H9 (cell line): ENCODE measurements at regions not wholly inside any gene's neighbourhood (a gene's known extent, or its start where the extent isn't known, plus 50 kb on each side); places are given as distances from the start of the nearest gene placed in this dataset.

Source experiments
- DNase-seq: peaks from one replicate; pipeline ENCODE4 v3.0.0-alpha.2; 2017
- H2AFZ ChIP-seq: one replicate; pipeline ENCODE4 v1.6.1; 2013; ENCODE audit warnings: mild to moderate bottlenecking, low read length, control low read depth, moderate library complexity
- H2AK5ac ChIP-seq: 2 replicates; pipeline ENCODE4 v1.6.1; 2013; ENCODE audit warnings: low read length, control low read depth, mixed read lengths; ENCODE audit not compliant: insufficient read length
- H2BK120ac ChIP-seq: one replicate; pipeline ENCODE4 v1.6.1; 2013; ENCODE audit warnings: low read depth, mild to moderate bottlenecking, low read length, control low read depth, inconsistent platforms; ENCODE audit not compliant: poor library complexity, severe bottlenecking
- H2BK12ac ChIP-seq: 2 replicates; pipeline ENCODE4 v1.6.1; 2013; ENCODE audit warnings: low read length, control low read depth, mixed read lengths, low read depth; ENCODE audit not compliant: insufficient read length
- H2BK15ac ChIP-seq: 2 replicates; pipeline ENCODE4 v1.6.1; 2013; ENCODE audit warnings: low read depth, low read length, control low read depth
- H2BK20ac ChIP-seq: one replicate; pipeline ENCODE4 v1.6.1; 2013; ENCODE audit warnings: low read depth, mild to moderate bottlenecking, low read length, control low read depth, inconsistent platforms; ENCODE audit not compliant: poor library complexity, severe bottlenecking
- H2BK5ac ChIP-seq: 2 replicates; pipeline ENCODE4 v1.6.1; 2013; ENCODE audit warnings: low read length, control low read depth, mixed read lengths; ENCODE audit not compliant: insufficient read length
- H3K14ac ChIP-seq: 2 replicates; pipeline ENCODE4 v1.6.1; 2013; ENCODE audit warnings: low read length, control low read depth; ENCODE audit not compliant: insufficient read depth
- H3K18ac ChIP-seq: 2 replicates; pipeline ENCODE4 v1.6.1; 2013; ENCODE audit warnings: low read depth, mild to moderate bottlenecking, mixed read lengths, low read length, control low read depth; ENCODE audit not compliant: insufficient read length
- H3K23ac ChIP-seq: 2 replicates; pipeline ENCODE4 v1.6.1; 2013; ENCODE audit warnings: low read length, control low read depth, mixed read lengths, low read depth; ENCODE audit not compliant: insufficient read length
- H3K23me2 ChIP-seq: 2 replicates; pipeline ENCODE4 v1.6.1; 2013; ENCODE audit warnings: low read depth, mild to moderate bottlenecking, mixed read lengths, low read length, control low read depth; ENCODE audit not compliant: insufficient read length, poor library complexity, severe bottlenecking
- H3K27ac ChIP-seq: 2 replicates; pipeline ENCODE4 v1.5.1; 2013; ENCODE audit warnings: low read length, control low read depth, mixed read lengths, low read depth; ENCODE audit not compliant: insufficient read length
- H3K27me3 ChIP-seq: 2 replicates; pipeline ENCODE4 v1.6.1; 2013; ENCODE audit warnings: low read length, control low read depth, inconsistent platforms; ENCODE audit not compliant: insufficient read depth
- H3K4ac ChIP-seq: 2 replicates; pipeline ENCODE4 v1.6.1; 2013; ENCODE audit warnings: low read depth, mild to moderate bottlenecking, control low read depth, inconsistent platforms, low read length, moderate library complexity
- H3K4me1 ChIP-seq: 2 replicates; pipeline ENCODE4 v1.6.1; 2013; ENCODE audit warnings: low read length, control low read depth, inconsistent platforms; ENCODE audit not compliant: insufficient read depth
- H3K4me2 ChIP-seq: 2 replicates; pipeline ENCODE4 v1.6.1; 2013; ENCODE audit warnings: low read length, control low read depth, mixed read lengths; ENCODE audit not compliant: insufficient read length, insufficient read depth
- H3K56ac ChIP-seq: 2 replicates; pipeline ENCODE4 v1.6.1; 2013; ENCODE audit warnings: low read depth, mild to moderate bottlenecking, mixed read lengths, low read length, control low read depth; ENCODE audit not compliant: insufficient read length
- H3K79me1 ChIP-seq: 2 replicates; pipeline ENCODE4 v1.6.1; 2013; ENCODE audit warnings: low read depth, mild to moderate bottlenecking, moderate library complexity, low read length, control low read depth, inconsistent platforms; ENCODE audit not compliant: insufficient read depth, poor library complexity, severe bottlenecking
- H3K79me2 ChIP-seq: 2 replicates; pipeline ENCODE4 v1.6.1; 2013; ENCODE audit warnings: low read length, control low read depth, inconsistent platforms; ENCODE audit not compliant: insufficient read depth
- H3K9ac ChIP-seq: 2 replicates; pipeline ENCODE4 v1.6.1; 2013; ENCODE audit warnings: low read length, control low read depth, mixed read lengths; ENCODE audit not compliant: insufficient read length; ENCODE audit errors: extremely low read depth
- H3K9me3 ChIP-seq: one replicate; pipeline ENCODE4 v1.6.1; 2013; ENCODE audit warnings: low read depth, low read length, inconsistent platforms; ENCODE audit not compliant: control insufficient read depth
- H3T11ph ChIP-seq: one replicate; pipeline ENCODE4 v1.6.1; 2013; ENCODE audit warnings: mild to moderate bottlenecking, low read length, control low read depth, inconsistent platforms
- H4K20me1 ChIP-seq: one replicate; pipeline ENCODE4 v1.6.1; 2013; ENCODE audit not compliant: control insufficient read depth, insufficient read length, insufficient read depth
- H4K5ac ChIP-seq: 2 replicates; pipeline ENCODE4 v1.6.1; 2013; ENCODE audit warnings: low read depth, mild to moderate bottlenecking, mixed read lengths, low read length, control low read depth; ENCODE audit not compliant: insufficient read length
- H4K8ac ChIP-seq: replicated peaks from 2 replicates; pipeline ENCODE4 v1.6.1; 2013; ENCODE audit warnings: low read length, control low read depth, mixed read lengths, low read depth; ENCODE audit not compliant: insufficient read length
- H4K91ac ChIP-seq: 2 replicates; pipeline ENCODE4 v1.6.1; 2013; ENCODE audit warnings: low read depth, mild to moderate bottlenecking, moderate library complexity, mixed read lengths, low read length, control low read depth; ENCODE audit not compliant: insufficient read length
- H3K27ac Mint-ChIP-seq, 3 experiments: 2 replicates in 2 of 3; 3 replicates in 1 of 3; pipeline ENCODE4 v1.8.0; 2020 to 2021; ENCODE audit warnings: mixed read lengths in 3 of 3, mild to moderate bottlenecking in 1 of 3, moderate library complexity in 1 of 3
- H3K27me3 Mint-ChIP-seq: 2 replicates; pipeline ENCODE4 v1.8.0; 2021; ENCODE audit warnings: low read depth, mild to moderate bottlenecking, moderate library complexity, mixed read lengths
- H3K36me3 Mint-ChIP-seq, 3 experiments: 2 replicates in 2 of 3; 3 replicates in 1 of 3; pipeline ENCODE4 v1.8.0; 2020 to 2021; ENCODE audit warnings: low read depth in 3 of 3, mixed read lengths in 3 of 3; ENCODE audit not compliant: insufficient read depth in 1 of 3
- H3K4me1 Mint-ChIP-seq, 2 experiments: 2 replicates each; pipeline ENCODE4 v1.8.0; 2020; ENCODE audit warnings: mixed read lengths in 2 of 2
- H3K4me3 Mint-ChIP-seq, 2 experiments: 2 replicates in 1 of 2; 3 replicates in 1 of 2; pipeline ENCODE4 v1.8.0; 2020 to 2021; ENCODE audit warnings: mild to moderate bottlenecking in 2 of 2, mixed read lengths in 2 of 2, moderate library complexity in 1 of 2
- H3K9me3 Mint-ChIP-seq, 2 experiments: 2 replicates in 1 of 2; 3 replicates in 1 of 2; pipeline ENCODE4 v1.8.0; 2020; ENCODE audit warnings: mild to moderate bottlenecking in 2 of 2, mixed read lengths in 2 of 2, moderate library complexity in 1 of 2
- WGBS: extraction: QIAGEN DNeasy Blood & Tissue Kit; methylation state at CpG from one replicate; pipeline ENCODE4 v1.1.7; 2013; ENCODE audit warnings: missing lambda C conversion rate, low lambda C conversion rate, mixed read lengths; ENCODE audit not compliant: insufficient read length; ENCODE audit errors: extremely low coverage; 5-methylcytosine and 5-hydroxymethylcytosine counted together
- TF ChIP-seq, protein P1 (sequence below): fragments of 200-600 bp; sonication (generic); conservative IDR thresholded peaks from 3 replicates; pipeline ENCODE4 v1.8.0; 2021; ENCODE audit warnings: antibody characterized with exemption, mild to moderate bottlenecking

- no CpG with 5 or more reads among the region's 8 CpGs for WGBS
- H3K4me1 ChIP-seq, result no peaks in the 10 kb centered on the region
- no peak overlapping the region for H3T11ph ChIP-seq
Measured at GRCh38 chr16:5801396-5801795, 703.8 kb upstream of the EEF2KMT start.

More at GRCh38 chr16:5801396-5801795, 703.8 kb upstream of the EEF2KMT start:
- Histone ChIP-seq H3K18ac (no peak overlapping the region), H4K8ac (no peak overlapping the region), H2BK12ac (no peak overlapping the region), H2AFZ (no peak overlapping the region), H2BK5ac (no peak overlapping the region), H3K4ac (no peak overlapping the region), H3K56ac (no peak overlapping the region), H3K79me2 (no peaks in the 10 kb centered on the region), H3K14ac (no peak overlapping the region), H4K5ac (no peak overlapping the region), H3K27me3 (no peaks in the 10 kb centered on the region), H4K91ac (no peak overlapping the region), H4K20me1 (no peaks in the 10 kb centered on the region), H2BK20ac (no peak overlapping the region), H3K79me1 (no peaks in the 10 kb centered on the region), H3K9ac (no peak overlapping the region), H3K27ac (no peak overlapping the region), H2AK5ac (no peak overlapping the region), H3K4me2 (no peak overlapping the region), H2BK120ac (no peak overlapping the region), H3K23ac (no peak overlapping the region), H3K9me3 (peaks cover 9% of the 10 kb centered on the region), H2BK15ac (no peak overlapping the region), H3K23me2 (no peaks in the 10 kb centered on the region)
- peaks cover 0 to 10% of the 10 kb centered on the region in 2 experiments; a peak in 3 of 4 replicates for H3K4me1 Mint-ChIP-seq
- no peaks in the 10 kb centered on the region; the same call in none of the 2 replicates for H3K27me3 Mint-ChIP-seq
- peaks cover 15 to 17% of the 10 kb centered on the region in 2 experiments for H3K9me3 Mint-ChIP-seq
- DNase-seq, result no peak
- H3K27ac Mint-ChIP-seq, result 0 out of 7 replicates have a peak overlapping the region, but pooled peaks of 1 of the 3 experiments have one; percentile 44
- H3K4me3 Mint-ChIP-seq, result no peak overlapping the region
- peaks cover 9 to 17% (median 9%) of the 10 kb centered on the region in 3 experiments for H3K36me3 Mint-ChIP-seq
- TF ChIP-seq, protein P1, sequence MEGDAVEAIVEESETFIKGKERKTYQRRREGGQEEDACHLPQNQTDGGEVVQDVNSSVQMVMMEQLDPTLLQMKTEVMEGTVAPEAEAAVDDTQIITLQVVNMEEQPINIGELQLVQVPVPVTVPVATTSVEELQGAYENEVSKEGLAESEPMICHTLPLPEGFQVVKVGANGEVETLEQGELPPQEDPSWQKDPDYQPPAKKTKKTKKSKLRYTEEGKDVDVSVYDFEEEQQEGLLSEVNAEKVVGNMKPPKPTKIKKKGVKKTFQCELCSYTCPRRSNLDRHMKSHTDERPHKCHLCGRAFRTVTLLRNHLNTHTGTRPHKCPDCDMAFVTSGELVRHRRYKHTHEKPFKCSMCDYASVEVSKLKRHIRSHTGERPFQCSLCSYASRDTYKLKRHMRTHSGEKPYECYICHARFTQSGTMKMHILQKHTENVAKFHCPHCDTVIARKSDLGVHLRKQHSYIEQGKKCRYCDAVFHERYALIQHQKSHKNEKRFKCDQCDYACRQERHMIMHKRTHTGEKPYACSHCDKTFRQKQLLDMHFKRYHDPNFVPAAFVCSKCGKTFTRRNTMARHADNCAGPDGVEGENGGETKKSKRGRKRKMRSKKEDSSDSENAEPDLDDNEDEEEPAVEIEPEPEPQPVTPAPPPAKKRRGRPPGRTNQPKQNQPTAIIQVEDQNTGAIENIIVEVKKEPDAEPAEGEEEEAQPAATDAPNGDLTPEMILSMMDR, result no peak
